GM12865 (cell line): ENCODE measurements at regions not wholly inside any gene's neighbourhood (a gene's known extent, or its start where the extent isn't known, plus 50 kb on each side); places are given as distances from the start of the nearest gene placed in this dataset.

Source experiments
- DNase-seq: peaks from one replicate; pipeline ENCODE4 v3.0.0; 2010; ENCODE audit warnings: low read depth
- H3K4me3 ChIP-seq: 2 replicates; pipeline ENCODE4 v1.5.1; 2011; ENCODE audit warnings: mild to moderate bottlenecking, low read depth, low read length, control low read depth
- TF ChIP-seq, protein P1 (sequence below): IDR thresholded peaks from 2 replicates; pipeline ENCODE4 v1.5.1; 2011; ENCODE audit warnings: low read length, control low read depth, low read depth, inconsistent platforms; ENCODE audit not compliant: insufficient read depth; ENCODE audit errors: missing control alignments

GRCh38 chr4:3715855-3716630 lies 50.1 kb upstream of the ADRA2C start:
- TF ChIP-seq, protein P1, sequence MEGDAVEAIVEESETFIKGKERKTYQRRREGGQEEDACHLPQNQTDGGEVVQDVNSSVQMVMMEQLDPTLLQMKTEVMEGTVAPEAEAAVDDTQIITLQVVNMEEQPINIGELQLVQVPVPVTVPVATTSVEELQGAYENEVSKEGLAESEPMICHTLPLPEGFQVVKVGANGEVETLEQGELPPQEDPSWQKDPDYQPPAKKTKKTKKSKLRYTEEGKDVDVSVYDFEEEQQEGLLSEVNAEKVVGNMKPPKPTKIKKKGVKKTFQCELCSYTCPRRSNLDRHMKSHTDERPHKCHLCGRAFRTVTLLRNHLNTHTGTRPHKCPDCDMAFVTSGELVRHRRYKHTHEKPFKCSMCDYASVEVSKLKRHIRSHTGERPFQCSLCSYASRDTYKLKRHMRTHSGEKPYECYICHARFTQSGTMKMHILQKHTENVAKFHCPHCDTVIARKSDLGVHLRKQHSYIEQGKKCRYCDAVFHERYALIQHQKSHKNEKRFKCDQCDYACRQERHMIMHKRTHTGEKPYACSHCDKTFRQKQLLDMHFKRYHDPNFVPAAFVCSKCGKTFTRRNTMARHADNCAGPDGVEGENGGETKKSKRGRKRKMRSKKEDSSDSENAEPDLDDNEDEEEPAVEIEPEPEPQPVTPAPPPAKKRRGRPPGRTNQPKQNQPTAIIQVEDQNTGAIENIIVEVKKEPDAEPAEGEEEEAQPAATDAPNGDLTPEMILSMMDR = no peak
- DNase-seq = no peak
- H3K4me3 ChIP-seq = no peak overlapping the region

DNA sequence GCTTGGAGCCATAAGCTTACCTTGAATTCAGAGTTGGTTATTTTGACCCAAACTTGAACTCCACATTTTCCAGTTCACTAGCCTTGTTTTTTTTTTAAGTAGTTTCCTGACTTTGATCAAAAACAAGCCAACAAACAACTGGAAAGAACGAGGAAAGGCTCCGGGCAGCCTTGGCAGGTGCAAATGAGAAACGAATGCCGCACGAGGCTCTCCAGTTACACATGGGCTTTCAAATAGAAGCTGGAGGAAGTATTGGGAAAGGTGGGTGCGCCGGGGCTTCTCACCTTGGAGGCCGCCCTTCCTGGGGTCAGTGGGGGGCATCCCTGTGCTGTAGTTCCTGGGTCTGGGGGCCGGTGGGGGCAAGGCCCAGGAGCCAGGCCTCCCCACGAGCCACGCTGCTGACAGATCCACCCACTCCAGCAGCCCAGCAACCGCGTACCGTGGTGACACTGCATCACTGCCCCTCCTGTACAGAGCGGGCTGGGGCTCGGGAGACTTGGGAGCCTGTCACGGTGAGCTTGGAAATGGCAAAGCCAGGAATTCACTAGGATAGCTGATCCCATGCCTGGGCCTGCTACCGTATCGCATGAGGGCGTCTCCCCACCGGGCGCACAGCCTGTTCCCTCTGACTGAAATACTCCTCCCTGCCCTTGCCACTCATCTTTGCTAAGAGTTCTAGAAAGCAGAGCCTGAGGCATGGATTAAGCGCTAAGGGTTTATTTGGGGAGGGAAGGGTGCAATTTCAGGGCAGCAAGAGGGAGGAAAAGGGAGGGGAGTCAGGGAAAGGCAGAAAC lies 50.9 kb upstream of the ADRA2C start:
- no peak overlapping the region for H3K4me3 ChIP-seq
- TF ChIP-seq, protein P1 = no peak
- no peak for DNase-seq

- H3K4me3 ChIP-seq = no peak overlapping the region
- TF ChIP-seq, protein P1 = no peak
- DNase-seq = no peak
Observed at GRCh38 chr4:3714642-3715001, 51.6 kb upstream of the ADRA2C start.

DNA sequence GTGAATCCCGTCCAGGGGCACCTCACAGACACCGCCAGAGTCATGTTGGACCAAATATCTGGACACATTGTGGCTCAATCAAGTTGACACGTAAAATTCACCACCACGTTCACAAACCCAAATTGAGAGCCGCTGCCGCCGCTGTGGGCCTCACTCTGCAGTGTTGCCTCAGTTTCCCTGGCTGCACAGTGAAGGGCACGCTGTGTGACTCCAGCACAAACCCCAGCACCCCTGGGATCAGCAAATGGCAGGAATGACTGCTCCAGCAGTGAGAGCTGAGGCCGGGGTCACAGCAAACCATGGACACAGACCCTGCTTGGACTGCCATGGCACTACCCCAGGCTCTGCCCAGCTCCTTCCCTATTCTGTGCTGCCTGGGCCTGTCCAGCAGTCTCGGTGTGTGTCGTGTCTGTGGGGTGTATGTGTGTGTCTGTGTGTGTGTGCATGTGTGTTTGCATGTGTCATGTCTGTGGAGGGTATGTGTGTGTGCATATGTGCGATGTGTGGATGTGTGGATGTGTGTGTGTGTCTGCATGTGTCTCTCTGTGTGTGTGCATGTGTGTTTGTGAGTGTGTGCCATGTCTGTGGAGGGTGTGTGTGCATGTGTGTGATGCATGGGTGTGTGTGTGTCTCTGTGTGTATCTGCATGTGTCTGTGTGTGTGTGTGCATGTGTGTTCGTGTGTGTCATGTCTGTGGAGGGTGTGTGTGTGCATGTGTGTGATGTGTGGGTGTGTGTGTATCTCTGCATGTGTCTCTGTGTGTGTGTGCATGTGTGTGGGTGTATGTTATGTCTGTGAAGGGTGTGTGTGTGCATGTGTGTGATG lies 52.2 kb upstream of the ADRA2C start:
- TF ChIP-seq, protein P1 = no peak
- no peak overlapping the region for H3K4me3 ChIP-seq
- no peak for DNase-seq

DNA sequence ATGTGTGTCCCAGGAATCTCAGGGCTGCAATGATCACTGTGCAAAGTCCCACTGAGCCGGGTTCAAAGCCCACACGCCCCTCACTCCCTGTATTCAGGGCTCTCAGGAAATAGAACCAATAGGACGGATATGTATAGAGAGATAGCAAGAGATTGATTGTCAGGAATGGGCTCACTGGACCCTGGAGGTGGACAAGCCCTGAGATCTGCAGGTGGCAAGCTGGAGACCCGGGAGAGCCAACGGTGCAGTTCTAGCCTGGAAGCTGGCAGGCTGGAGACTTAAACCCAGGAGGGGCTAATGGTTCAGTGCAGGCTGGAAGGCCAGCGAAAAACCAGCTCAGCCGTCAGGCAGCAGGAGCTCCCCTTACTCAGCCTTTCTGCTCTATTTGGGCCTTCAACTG lies 52.8 kb upstream of the ADRA2C start:
- no peak overlapping the region for H3K4me3 ChIP-seq
- DNase-seq = no peak
- TF ChIP-seq, protein P1 = no peak

GRCh38 chr4:3712936-3713335 lies 53.2 kb upstream of the ADRA2C start:
- no peak for DNase-seq
- TF ChIP-seq, protein P1 = no peak
- no peak overlapping the region for H3K4me3 ChIP-seq
